GM23338 (cell line): ENCODE measurements at regions not wholly inside any gene's neighbourhood (a gene's known extent, or its start where the extent isn't known, plus 50 kb on each side); places are given as distances from the start of the nearest gene placed in this dataset.

Experiments used
- ATAC-seq: fragments of 200-7000 bp; cut with Tn5 transposase; 3 replicates; pipeline ENCODE4 v1.9.1; 2020
- DNase-seq: peaks from one replicate; pipeline ENCODE4 v3.0.0-alpha.2; 2015; ENCODE audit warnings: low spot score
- H2AFZ ChIP-seq: fragments of 200-600 bp; sonication (generic); 2 replicates; pipeline ENCODE4 v1.8.0; 2016; ENCODE audit warnings: antibody characterized with exemption, mild to moderate bottlenecking, moderate library complexity
- H3F3A ChIP-seq: fragments of 200-600 bp; sonication (generic); replicated peaks from 2 replicates; pipeline ENCODE4 v1.8.0; 2017; ENCODE audit warnings: antibody characterized with exemption, mixed run types, low read depth
- H3K27ac ChIP-seq: fragments of 200-600 bp; sonication (generic); 2 replicates; pipeline ENCODE4 v1.6.1; 2016; ENCODE audit warnings: low read depth
- H3K27me3 ChIP-seq: fragments of 200-600 bp; sonication (generic); 2 replicates; pipeline ENCODE4 v1.8.0; 2016; ENCODE audit warnings: mild to moderate bottlenecking, mixed run types, moderate library complexity; ENCODE audit not compliant: insufficient read depth
- H3K36me3 ChIP-seq: fragments of 200-600 bp; sonication (generic); 2 replicates; pipeline ENCODE4 v1.8.0; 2016; ENCODE audit warnings: mild to moderate bottlenecking; ENCODE audit not compliant: insufficient read depth
- H3K4me1 ChIP-seq: fragments of 200-600 bp; sonication (generic); 2 replicates; pipeline ENCODE4 v1.8.0; 2016; ENCODE audit warnings: mild to moderate bottlenecking, moderate library complexity; ENCODE audit not compliant: insufficient read depth
- H3K4me2 ChIP-seq: fragments of 200-600 bp; sonication (generic); 2 replicates; pipeline ENCODE4 v1.7.1; 2017; ENCODE audit warnings: mixed run types
- H3K4me3 ChIP-seq: fragments of 200-600 bp; sonication (generic); 2 replicates; pipeline ENCODE4 v1.6.1; 2016; ENCODE audit warnings: mixed run types
- H3K79me2 ChIP-seq: fragments of 200-600 bp; sonication (generic); replicated peaks from 2 replicates; pipeline ENCODE4 v1.8.0; 2017; ENCODE audit warnings: mild to moderate bottlenecking; ENCODE audit not compliant: insufficient read depth
- H3K9me2 ChIP-seq: fragments of 200-600 bp; sonication (generic); 2 replicates; pipeline ENCODE4 v1.8.0; 2017; ENCODE audit not compliant: insufficient read depth
- H4K20me1 ChIP-seq: fragments of 200-600 bp; sonication (generic); replicated peaks from 2 replicates; pipeline ENCODE4 v1.8.0; 2017; ENCODE audit warnings: mild to moderate bottlenecking; ENCODE audit not compliant: insufficient read depth
- H3K27ac Mint-ChIP-seq: 2 replicates; pipeline ENCODE4 v1.8.0; 2020; ENCODE audit warnings: inconsistent platforms, mild to moderate bottlenecking, moderate library complexity, mixed read lengths
- H3K27me3 Mint-ChIP-seq: 3 replicates; pipeline ENCODE4 v1.8.0; 2022; ENCODE audit warnings: low read depth, mild to moderate bottlenecking, moderate library complexity, mixed read lengths, inconsistent platforms; ENCODE audit not compliant: insufficient read depth, poor library complexity
- H3K36me3 Mint-ChIP-seq: 3 replicates; pipeline ENCODE4 v1.8.0; 2021; ENCODE audit warnings: low read depth, mild to moderate bottlenecking, inconsistent platforms, moderate library complexity, mixed read lengths
- H3K4me1 Mint-ChIP-seq: 3 replicates; pipeline ENCODE4 v1.8.0; 2020; ENCODE audit warnings: mild to moderate bottlenecking, inconsistent platforms, mixed read lengths
- H3K4me3 Mint-ChIP-seq: 3 replicates; pipeline ENCODE4 v1.8.0; 2021; ENCODE audit warnings: moderate library complexity, mild to moderate bottlenecking, inconsistent platforms, mixed read lengths
- H3K9me3 Mint-ChIP-seq: 3 replicates; pipeline ENCODE4 v1.8.0; 2020; ENCODE audit warnings: moderate library complexity, mild to moderate bottlenecking, inconsistent platforms, mixed read lengths
- CREB1 ChIP-seq: fragments of 250-450 bp; sonication (Bioruptor Pico); IDR thresholded peaks from 2 replicates; pipeline ENCODE4 v1.5.0; 2020; ENCODE audit warnings: low read depth, mild to moderate bottlenecking, moderate library complexity
- EZH2 ChIP-seq: fragments of 200-600 bp; sonication (generic); IDR thresholded peaks from one replicate; pipeline ENCODE4 v1.8.0; 2017; ENCODE audit warnings: antibody characterized with exemption, mild to moderate bottlenecking, low read depth; ENCODE audit not compliant: unreplicated experiment
- EZH2phosphoT487 ChIP-seq: fragments of 200-600 bp; sonication (generic); IDR thresholded peaks from one replicate; pipeline ENCODE4 v1.8.1; 2018; ENCODE audit warnings: antibody characterized with exemption; ENCODE audit not compliant: unreplicated experiment
- JUNB ChIP-seq: IDR thresholded peaks from one replicate; pipeline ENCODE4 v1.6.1; 2016; ENCODE audit warnings: antibody characterized with exemption; ENCODE audit not compliant: unreplicated experiment
- NANOG ChIP-seq: IDR thresholded peaks from 2 replicates; pipeline ENCODE4 v1.6.1; 2016; ENCODE audit warnings: antibody characterized with exemption, borderline replicate concordance
- POLR2AphosphoS5 ChIP-seq: IDR thresholded peaks from 2 replicates; pipeline ENCODE4 v1.6.1; 2016; ENCODE audit warnings: antibody characterized with exemption, low read depth
- STAT1 ChIP-seq: IDR thresholded peaks from one replicate; pipeline ENCODE4 v1.6.1; 2016; ENCODE audit warnings: antibody characterized with exemption; ENCODE audit not compliant: unreplicated experiment
- ZNF331 ChIP-seq: fragments of 250-450 bp; sonication (Bioruptor Pico); IDR thresholded peaks from 2 replicates; pipeline ENCODE4 v1.5.0; 2020; ENCODE audit warnings: low read depth, mild to moderate bottlenecking, moderate library complexity
- TF ChIP-seq, protein P1 (sequence below), 2 experiments: fragments of 200-600 bp in 1 of 2; sonication (generic) in 1 of 2; conservative IDR thresholded peaks; 2 replicates each; pipeline versions ENCODE4 v1.5.1 to v1.6.1; 2016 to 2017; ENCODE audit warnings: antibody characterized with exemption in 2 of 2, low read depth in 2 of 2, mild to moderate bottlenecking in 2 of 2, moderate library complexity in 1 of 2
- TF ChIP-seq, protein P2 (sequence below): IDR thresholded peaks from one replicate; pipeline ENCODE4 v1.6.1; 2018; ENCODE audit warnings: antibody characterized with exemption; ENCODE audit not compliant: unreplicated experiment
- TF ChIP-seq, protein P3 (sequence below): fragments of 250-450 bp; sonication (Bioruptor Pico); IDR thresholded peaks from 2 replicates; pipeline ENCODE4 v1.5.0; 2020; ENCODE audit warnings: mild to moderate bottlenecking, moderate library complexity
- TF ChIP-seq, protein P4 (sequence below): IDR thresholded peaks from 2 replicates; pipeline ENCODE4 v1.6.1; 2016; ENCODE audit warnings: antibody characterized with exemption

DNA sequence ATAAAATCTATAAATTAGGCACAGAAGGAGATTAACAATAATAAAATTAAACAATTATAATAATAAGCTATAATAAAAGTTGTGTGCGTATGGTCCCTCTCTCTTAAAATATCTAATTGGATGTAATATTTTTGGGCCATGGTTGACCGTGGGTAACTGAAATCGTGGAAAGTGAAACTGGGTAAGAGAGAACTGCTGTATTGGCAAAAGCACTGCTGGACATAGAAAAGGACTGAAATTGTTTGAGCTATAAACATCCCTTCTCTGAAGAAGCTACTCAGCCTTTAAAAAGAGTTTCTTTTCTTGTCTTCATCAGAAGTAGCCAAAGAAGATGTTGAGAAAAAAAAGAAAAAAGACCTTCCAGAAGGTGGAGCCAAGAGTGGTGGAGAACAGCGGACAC, 379.4 kb downstream of the ZNF521 start (continued):
- TF ChIP-seq ZNF331 (CRISPR knock-in tag), result no peak
- TF ChIP-seq, protein P1, sequence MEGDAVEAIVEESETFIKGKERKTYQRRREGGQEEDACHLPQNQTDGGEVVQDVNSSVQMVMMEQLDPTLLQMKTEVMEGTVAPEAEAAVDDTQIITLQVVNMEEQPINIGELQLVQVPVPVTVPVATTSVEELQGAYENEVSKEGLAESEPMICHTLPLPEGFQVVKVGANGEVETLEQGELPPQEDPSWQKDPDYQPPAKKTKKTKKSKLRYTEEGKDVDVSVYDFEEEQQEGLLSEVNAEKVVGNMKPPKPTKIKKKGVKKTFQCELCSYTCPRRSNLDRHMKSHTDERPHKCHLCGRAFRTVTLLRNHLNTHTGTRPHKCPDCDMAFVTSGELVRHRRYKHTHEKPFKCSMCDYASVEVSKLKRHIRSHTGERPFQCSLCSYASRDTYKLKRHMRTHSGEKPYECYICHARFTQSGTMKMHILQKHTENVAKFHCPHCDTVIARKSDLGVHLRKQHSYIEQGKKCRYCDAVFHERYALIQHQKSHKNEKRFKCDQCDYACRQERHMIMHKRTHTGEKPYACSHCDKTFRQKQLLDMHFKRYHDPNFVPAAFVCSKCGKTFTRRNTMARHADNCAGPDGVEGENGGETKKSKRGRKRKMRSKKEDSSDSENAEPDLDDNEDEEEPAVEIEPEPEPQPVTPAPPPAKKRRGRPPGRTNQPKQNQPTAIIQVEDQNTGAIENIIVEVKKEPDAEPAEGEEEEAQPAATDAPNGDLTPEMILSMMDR (conservative IDR thresholded peaks at IDR 0.05; ENCODE audit: low read depth in 2 of 2), result no peak
- TF ChIP-seq POLR2AphosphoS5, result no peak
- TF ChIP-seq NANOG, result no peak
- no peak for TF ChIP-seq JUNB

DNA sequence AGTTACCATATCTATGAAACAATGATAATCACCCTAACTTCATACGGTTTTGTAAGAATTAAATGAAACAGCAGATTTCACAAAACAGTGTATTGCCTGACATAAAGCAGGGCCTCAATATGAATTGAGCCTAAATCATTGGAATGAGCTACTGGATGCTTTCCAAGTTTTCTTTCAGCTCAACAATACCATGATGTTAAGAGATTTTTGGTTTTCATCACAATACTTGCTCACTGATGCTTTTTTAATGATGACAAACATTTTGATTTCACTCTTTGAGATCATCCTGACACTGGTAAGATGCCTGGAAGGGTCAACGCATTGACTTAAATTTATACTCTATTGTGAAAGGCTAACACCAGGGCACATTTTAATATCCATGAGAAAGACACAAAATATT, 377.5 kb downstream of the ZNF521 start:
- no peak overlapping the region for H3K4me3 ChIP-seq
- no peaks in the 10 kb centered on the region for H3K9me3 Mint-ChIP-seq
- H3K36me3 ChIP-seq, result no peaks in the 10 kb centered on the region
- H3K4me1 Mint-ChIP-seq, result peaks cover 15% of the 10 kb centered on the region
- H3K9me2 ChIP-seq, result peaks cover 22% of the 10 kb centered on the region
- no peaks in the 10 kb centered on the region for H3F3A ChIP-seq
- H3K4me2 ChIP-seq, result no peak overlapping the region
- DNase-seq (no peak), ATAC-seq (no peak)
- H4K20me1 ChIP-seq, result no peaks in the 10 kb centered on the region
- H3K79me2 ChIP-seq, result no peaks in the 10 kb centered on the region
- H3K27me3 ChIP-seq, result no peaks in the 10 kb centered on the region
- H3K36me3 Mint-ChIP-seq, result no peaks in the 10 kb centered on the region
- peaks cover 8% of the 10 kb centered on the region for H3K4me1 ChIP-seq
- H3K4me3 Mint-ChIP-seq, result no peak overlapping the region
- no peak overlapping the region for H3K27ac ChIP-seq
- no peak overlapping the region for H3K27ac Mint-ChIP-seq
- peaks cover 4% of the 10 kb centered on the region for H3K27me3 Mint-ChIP-seq
- H2AFZ ChIP-seq, result no peak overlapping the region
- TF ChIP-seq STAT1, result no peak
- no peak for TF ChIP-seq NANOG
- no peak for TF ChIP-seq EZH2phosphoT487
- TF ChIP-seq, protein P2, sequence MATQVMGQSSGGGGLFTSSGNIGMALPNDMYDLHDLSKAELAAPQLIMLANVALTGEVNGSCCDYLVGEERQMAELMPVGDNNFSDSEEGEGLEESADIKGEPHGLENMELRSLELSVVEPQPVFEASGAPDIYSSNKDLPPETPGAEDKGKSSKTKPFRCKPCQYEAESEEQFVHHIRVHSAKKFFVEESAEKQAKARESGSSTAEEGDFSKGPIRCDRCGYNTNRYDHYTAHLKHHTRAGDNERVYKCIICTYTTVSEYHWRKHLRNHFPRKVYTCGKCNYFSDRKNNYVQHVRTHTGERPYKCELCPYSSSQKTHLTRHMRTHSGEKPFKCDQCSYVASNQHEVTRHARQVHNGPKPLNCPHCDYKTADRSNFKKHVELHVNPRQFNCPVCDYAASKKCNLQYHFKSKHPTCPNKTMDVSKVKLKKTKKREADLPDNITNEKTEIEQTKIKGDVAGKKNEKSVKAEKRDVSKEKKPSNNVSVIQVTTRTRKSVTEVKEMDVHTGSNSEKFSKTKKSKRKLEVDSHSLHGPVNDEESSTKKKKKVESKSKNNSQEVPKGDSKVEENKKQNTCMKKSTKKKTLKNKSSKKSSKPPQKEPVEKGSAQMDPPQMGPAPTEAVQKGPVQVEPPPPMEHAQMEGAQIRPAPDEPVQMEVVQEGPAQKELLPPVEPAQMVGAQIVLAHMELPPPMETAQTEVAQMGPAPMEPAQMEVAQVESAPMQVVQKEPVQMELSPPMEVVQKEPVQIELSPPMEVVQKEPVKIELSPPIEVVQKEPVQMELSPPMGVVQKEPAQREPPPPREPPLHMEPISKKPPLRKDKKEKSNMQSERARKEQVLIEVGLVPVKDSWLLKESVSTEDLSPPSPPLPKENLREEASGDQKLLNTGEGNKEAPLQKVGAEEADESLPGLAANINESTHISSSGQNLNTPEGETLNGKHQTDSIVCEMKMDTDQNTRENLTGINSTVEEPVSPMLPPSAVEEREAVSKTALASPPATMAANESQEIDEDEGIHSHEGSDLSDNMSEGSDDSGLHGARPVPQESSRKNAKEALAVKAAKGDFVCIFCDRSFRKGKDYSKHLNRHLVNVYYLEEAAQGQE, result no peak
- TF ChIP-seq ZNF331 (CRISPR knock-in tag), result no peak
- TF ChIP-seq CREB1 (CRISPR knock-in tag), result no peak
- TF ChIP-seq EZH2, result no peak
- no peak for TF ChIP-seq POLR2AphosphoS5
- TF ChIP-seq JUNB, result no peak
- TF ChIP-seq, protein P3, sequence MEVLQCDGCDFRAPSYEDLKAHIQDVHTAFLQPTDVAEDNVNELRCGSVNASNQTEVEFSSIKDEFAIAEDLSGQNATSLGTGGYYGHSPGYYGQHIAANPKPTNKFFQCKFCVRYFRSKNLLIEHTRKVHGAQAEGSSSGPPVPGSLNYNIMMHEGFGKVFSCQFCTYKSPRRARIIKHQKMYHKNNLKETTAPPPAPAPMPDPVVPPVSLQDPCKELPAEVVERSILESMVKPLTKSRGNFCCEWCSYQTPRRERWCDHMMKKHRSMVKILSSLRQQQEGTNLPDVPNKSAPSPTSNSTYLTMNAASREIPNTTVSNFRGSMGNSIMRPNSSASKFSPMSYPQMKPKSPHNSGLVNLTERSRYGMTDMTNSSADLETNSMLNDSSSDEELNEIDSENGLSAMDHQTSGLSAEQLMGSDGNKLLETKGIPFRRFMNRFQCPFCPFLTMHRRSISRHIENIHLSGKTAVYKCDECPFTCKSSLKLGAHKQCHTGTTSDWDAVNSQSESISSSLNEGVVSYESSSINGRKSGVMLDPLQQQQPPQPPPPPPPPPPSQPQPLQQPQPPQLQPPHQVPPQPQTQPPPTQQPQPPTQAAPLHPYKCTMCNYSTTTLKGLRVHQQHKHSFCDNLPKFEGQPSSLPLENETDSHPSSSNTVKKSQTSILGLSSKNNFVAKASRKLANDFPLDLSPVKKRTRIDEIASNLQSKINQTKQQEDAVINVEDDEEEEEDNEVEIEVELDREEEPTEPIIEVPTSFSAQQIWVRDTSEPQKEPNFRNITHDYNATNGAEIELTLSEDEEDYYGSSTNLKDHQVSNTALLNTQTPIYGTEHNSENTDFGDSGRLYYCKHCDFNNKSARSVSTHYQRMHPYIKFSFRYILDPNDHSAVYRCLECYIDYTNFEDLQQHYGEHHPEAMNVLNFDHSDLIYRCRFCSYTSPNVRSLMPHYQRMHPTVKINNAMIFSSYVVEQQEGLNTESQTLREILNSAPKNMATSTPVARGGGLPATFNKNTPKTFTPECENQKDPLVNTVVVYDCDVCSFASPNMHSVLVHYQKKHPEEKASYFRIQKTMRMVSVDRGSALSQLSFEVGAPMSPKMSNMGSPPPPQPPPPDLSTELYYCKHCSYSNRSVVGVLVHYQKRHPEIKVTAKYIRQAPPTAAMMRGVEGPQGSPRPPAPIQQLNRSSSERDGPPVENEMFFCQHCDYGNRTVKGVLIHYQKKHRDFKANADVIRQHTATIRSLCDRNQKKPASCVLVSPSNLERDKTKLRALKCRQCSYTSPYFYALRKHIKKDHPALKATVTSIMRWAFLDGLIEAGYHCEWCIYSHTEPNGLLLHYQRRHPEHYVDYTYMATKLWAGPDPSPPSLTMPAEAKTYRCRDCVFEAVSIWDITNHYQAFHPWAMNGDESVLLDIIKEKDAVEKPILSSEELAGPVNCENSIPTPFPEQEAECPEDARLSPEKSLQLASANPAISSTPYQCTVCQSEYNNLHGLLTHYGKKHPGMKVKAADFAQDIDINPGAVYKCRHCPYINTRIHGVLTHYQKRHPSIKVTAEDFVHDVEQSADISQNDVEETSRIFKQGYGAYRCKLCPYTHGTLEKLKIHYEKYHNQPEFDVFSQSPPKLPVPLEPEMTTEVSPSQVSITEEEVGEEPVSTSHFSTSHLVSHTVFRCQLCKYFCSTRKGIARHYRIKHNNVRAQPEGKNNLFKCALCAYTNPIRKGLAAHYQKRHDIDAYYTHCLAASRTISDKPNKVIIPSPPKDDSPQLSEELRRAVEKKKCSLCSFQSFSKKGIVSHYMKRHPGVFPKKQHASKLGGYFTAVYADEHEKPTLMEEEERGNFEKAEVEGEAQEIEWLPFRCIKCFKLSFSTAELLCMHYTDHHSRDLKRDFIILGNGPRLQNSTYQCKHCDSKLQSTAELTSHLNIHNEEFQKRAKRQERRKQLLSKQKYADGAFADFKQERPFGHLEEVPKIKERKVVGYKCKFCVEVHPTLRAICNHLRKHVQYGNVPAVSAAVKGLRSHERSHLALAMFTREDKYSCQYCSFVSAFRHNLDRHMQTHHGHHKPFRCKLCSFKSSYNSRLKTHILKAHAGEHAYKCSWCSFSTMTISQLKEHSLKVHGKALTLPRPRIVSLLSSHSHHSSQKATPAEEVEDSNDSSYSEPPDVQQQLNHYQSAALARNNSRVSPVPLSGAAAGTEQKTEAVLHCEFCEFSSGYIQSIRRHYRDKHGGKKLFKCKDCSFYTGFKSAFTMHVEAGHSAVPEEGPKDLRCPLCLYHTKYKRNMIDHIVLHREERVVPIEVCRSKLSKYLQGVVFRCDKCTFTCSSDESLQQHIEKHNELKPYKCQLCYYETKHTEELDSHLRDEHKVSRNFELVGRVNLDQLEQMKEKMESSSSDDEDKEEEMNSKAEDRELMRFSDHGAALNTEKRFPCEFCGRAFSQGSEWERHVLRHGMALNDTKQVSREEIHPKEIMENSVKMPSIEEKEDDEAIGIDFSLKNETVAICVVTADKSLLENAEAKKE (CRISPR knock-in tag), result no peak
- TF ChIP-seq, protein P4, sequence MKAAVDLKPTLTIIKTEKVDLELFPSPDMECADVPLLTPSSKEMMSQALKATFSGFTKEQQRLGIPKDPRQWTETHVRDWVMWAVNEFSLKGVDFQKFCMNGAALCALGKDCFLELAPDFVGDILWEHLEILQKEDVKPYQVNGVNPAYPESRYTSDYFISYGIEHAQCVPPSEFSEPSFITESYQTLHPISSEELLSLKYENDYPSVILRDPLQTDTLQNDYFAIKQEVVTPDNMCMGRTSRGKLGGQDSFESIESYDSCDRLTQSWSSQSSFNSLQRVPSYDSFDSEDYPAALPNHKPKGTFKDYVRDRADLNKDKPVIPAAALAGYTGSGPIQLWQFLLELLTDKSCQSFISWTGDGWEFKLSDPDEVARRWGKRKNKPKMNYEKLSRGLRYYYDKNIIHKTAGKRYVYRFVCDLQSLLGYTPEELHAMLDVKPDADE, result no peak
